MM.1S (cell line): ENCODE measurements at regions not wholly inside any gene's neighbourhood (a gene's known extent, or its start where the extent isn't known, plus 50 kb on each side); places are given as distances from the start of the nearest gene placed in this dataset.
A peak's percentile ranks its signal among the peaks of the same experiment; 100 is the strongest.

Experiments
- DNase-seq: peaks from one replicate; pipeline ENCODE4 v3.0.0-alpha.2; 2015
- H2AFZ ChIP-seq: fragments of 300-600 bp; sonication (generic); 2 replicates; pipeline ENCODE4 v1.6.0; 2016; ENCODE audit warnings: antibody characterized with exemption, low read length
- H3F3A ChIP-seq: fragments of 300-600 bp; sonication (generic); 2 replicates; pipeline ENCODE4 v1.6.1; 2016; ENCODE audit warnings: mild to moderate bottlenecking, antibody characterized with exemption, low read length, moderate library complexity, mixed read lengths; ENCODE audit not compliant: insufficient read depth
- H3K27ac ChIP-seq: fragments of 300-600 bp; sonication (generic); 2 replicates; pipeline ENCODE4 v1.5.1; 2016; ENCODE audit warnings: mild to moderate bottlenecking, low read length
- H3K27me3 ChIP-seq: fragments of 300-600 bp; sonication (generic); replicated peaks from 2 replicates; pipeline ENCODE4 v1.6.0; 2016; ENCODE audit warnings: low read length; ENCODE audit not compliant: insufficient read depth
- H3K36me3 ChIP-seq: fragments of 300-600 bp; sonication (generic); replicated peaks from 2 replicates; pipeline ENCODE4 v1.6.1; 2016; ENCODE audit warnings: mild to moderate bottlenecking, low read length, mixed read lengths; ENCODE audit not compliant: insufficient read depth
- H3K4me1 ChIP-seq: fragments of 300-600 bp; sonication (generic); 2 replicates; pipeline ENCODE4 v1.6.1; 2016; ENCODE audit warnings: low read length, mixed read lengths
- H3K4me2 ChIP-seq: fragments of 300-600 bp; sonication (generic); 2 replicates; pipeline ENCODE4 v1.6.0; 2016; ENCODE audit warnings: low read depth, low read length
- H3K4me3 ChIP-seq: fragments of 300-600 bp; sonication (generic); 2 replicates; pipeline ENCODE4 v1.5.1; 2016; ENCODE audit warnings: low read length, mixed read lengths
- H3K79me2 ChIP-seq: fragments of 300-600 bp; sonication (generic); 2 replicates; pipeline ENCODE4 v1.6.1; 2016; ENCODE audit warnings: mixed run types, low read length, mixed read lengths
- H3K9ac ChIP-seq: fragments of 300-600 bp; sonication (generic); 2 replicates; pipeline ENCODE4 v1.6.1; 2016; ENCODE audit warnings: low read length, mixed read lengths
- H3K9me2 ChIP-seq: fragments of 300-600 bp; sonication (generic); replicated peaks from 2 replicates; pipeline ENCODE4 v1.6.1; 2016; ENCODE audit warnings: mild to moderate bottlenecking, low read length, mixed read lengths; ENCODE audit not compliant: insufficient read depth
- H3K9me3 ChIP-seq: fragments of 300-600 bp; sonication (generic); replicated peaks from 2 replicates; pipeline ENCODE4 v1.6.1; 2016; ENCODE audit warnings: mild to moderate bottlenecking, low read length, mixed read lengths; ENCODE audit not compliant: insufficient read depth
- H4K20me1 ChIP-seq: fragments of 300-600 bp; sonication (generic); 2 replicates; pipeline ENCODE4 v1.6.1; 2016; ENCODE audit warnings: mild to moderate bottlenecking, low read length, moderate library complexity, mixed read lengths; ENCODE audit not compliant: insufficient read depth
- CTCF ChIP-seq: fragments of 300-600 bp; sonication (generic); IDR thresholded peaks from 2 replicates; pipeline ENCODE4 v1.5.1; 2016; ENCODE audit warnings: antibody characterized with exemption, low read length, mixed read lengths
- EZH2 ChIP-seq: fragments of 300-600 bp; sonication (generic); optimal IDR thresholded peaks from 2 replicates; pipeline ENCODE3; 2017; ENCODE audit warnings: low read depth, mild to moderate bottlenecking, antibody characterized with exemption, low read length, mixed read lengths
- EZH2phosphoT487 ChIP-seq: fragments of 300-600 bp; sonication (generic); IDR thresholded peaks from 2 replicates; pipeline ENCODE4 v1.6.1; 2018; ENCODE audit warnings: antibody characterized with exemption, low read length

GRCh38 chr3:107235928-107236315 lies 141.3 kb upstream of the CCDC54 start:
- Histone ChIP-seq H3K4me3 (peak overlapping the region; percentile 52), H3F3A (no peaks in the 10 kb centered on the region), H2AFZ (peak overlapping the region; percentile 41), H3K36me3 (no peaks in the 10 kb centered on the region), H3K9me3 (no peaks in the 10 kb centered on the region), H3K79me2 (no peaks in the 10 kb centered on the region), H4K20me1 (no peaks in the 10 kb centered on the region), H3K27ac (no peak overlapping the region), H3K4me2 (peak overlapping the region; percentile 48), H3K9ac (peak overlapping the region; percentile 10; the same call in 1 of the 2 replicates), H3K9me2 (no peaks in the 10 kb centered on the region), H3K4me1 (0 out of 2 replicates have a peak, but pooled peaks cover 3% of the 10 kb centered on the region), H3K27me3 (no peaks in the 10 kb centered on the region)
- TF ChIP-seq EZH2phosphoT487 (no peak), EZH2 (no peak), CTCF (peak; percentile 89)
- DNase-seq, result peak; percentile 79

GRCh38 chr3:107236655-107237337 lies 140.4 kb upstream of the CCDC54 start:
- no peak overlapping the region for H2AFZ ChIP-seq
- H3K4me2 ChIP-seq, result no peak overlapping the region

GRCh38 chr3:107238787-107239186 lies 138.5 kb upstream of the CCDC54 start:
- H2AFZ ChIP-seq, result no peak overlapping the region
- H3K36me3 ChIP-seq, result no peaks in the 10 kb centered on the region
- no peak overlapping the region for H3K27ac ChIP-seq
- 0 out of 2 replicates have a peak, but pooled peaks cover 3% of the 10 kb centered on the region for H3K4me1 ChIP-seq
- H3K79me2 ChIP-seq, result no peaks in the 10 kb centered on the region
- H3K4me2 ChIP-seq, result no peak overlapping the region
- no peak for DNase-seq
- H3K4me3 ChIP-seq, result no peak overlapping the region
- TF ChIP-seq CTCF, result no peak
- TF ChIP-seq EZH2phosphoT487, result no peak
- no peak for TF ChIP-seq EZH2
- no peak overlapping the region for H3K9ac ChIP-seq
- H4K20me1 ChIP-seq, result no peaks in the 10 kb centered on the region
- H3K9me2 ChIP-seq, result no peaks in the 10 kb centered on the region
- H3K9me3 ChIP-seq, result no peaks in the 10 kb centered on the region
- H3F3A ChIP-seq, result no peaks in the 10 kb centered on the region
- no peaks in the 10 kb centered on the region for H3K27me3 ChIP-seq

More at GRCh38 chr3:107236655-107237337, 140.4 kb upstream of the CCDC54 start:
- Histone ChIP-seq H3K27ac (no peak overlapping the region), H4K20me1 (no peaks in the 10 kb centered on the region), H3K4me1 (0 out of 2 replicates have a peak, but pooled peaks cover 3% of the 10 kb centered on the region), H3K9me2 (no peaks in the 10 kb centered on the region), H3K9me3 (no peaks in the 10 kb centered on the region), H3K79me2 (no peaks in the 10 kb centered on the region), H3F3A (no peaks in the 10 kb centered on the region), H3K9ac (no peak overlapping the region), H3K27me3 (no peaks in the 10 kb centered on the region), H3K4me3 (no peak overlapping the region), H3K36me3 (no peaks in the 10 kb centered on the region)
- no peak for DNase-seq
- TF ChIP-seq EZH2, result no peak
- no peak for TF ChIP-seq CTCF
- no peak for TF ChIP-seq EZH2phosphoT487
